Stomach (tissue), 4 donors: ENCODE measurements at regions not wholly inside any gene's neighbourhood (a gene's known extent, or its start where the extent isn't known, plus 50 kb on each side); places are given as distances from the start of the nearest gene placed in this dataset.

Experiments used
- CTCF ChIP-seq, 7 experiments: fragments of 450-650 bp in 4 of 7; fragments of 200-600 bp in 3 of 7; sonication (generic) in 3 of 7; IDR thresholded peaks; one replicate each; pipeline ENCODE4 v1.5.1; 2016 to 2019; ENCODE audit warnings: antibody characterized with exemption in 7 of 7, control low read depth in 2 of 7, mild to moderate bottlenecking in 1 of 7
- POLR2A ChIP-seq, 4 donors: fragments of 450-650 bp; IDR thresholded peaks; one replicate each; pipeline ENCODE4 v1.6.1; 2016; ENCODE audit warnings: antibody characterized with exemption in 4 of 4, control low read depth in 2 of 4, mild to moderate bottlenecking in 1 of 4, moderate library complexity in 1 of 4

GRCh38 chr11:115017529-115017928 lies 339.2 kb downstream of the NXPE2 start:
- TF ChIP-seq CTCF (IDR thresholded peaks at IDR 0.05) (no peak), POLR2A (IDR thresholded peaks at IDR 0.05) (no peak)
